Calu3 (cell line): ENCODE measurements at regions not wholly inside any gene's neighbourhood (a gene's known extent, or its start where the extent isn't known, plus 50 kb on each side); places are given as distances from the start of the nearest gene placed in this dataset.

ENCODE experiments used
- BruUV-seq: library from RNA; stranded (reverse); fragments of 400-500 nt; replicated peaks from 2 replicates; lab custom pipeline; 2021; lab: Mats Ljungman, UMichigan
- CTCF ChIA-PET: fragments of 300-600 bp; sonication (Branson Sonifier 250); formaldehyde crosslinking; loops from one replicate; lab custom pipeline; 2022; ENCODE audit warnings: antibody characterized with exemption; lab: Charles Lee
- DNase-seq: peaks from one replicate; pipeline ENCODE4 v3.0.0; 2022
- H3K27ac Mint-ChIP-seq: one replicate; pipeline ENCODE4 v1.8.0; 2022; ENCODE audit warnings: mixed read lengths; ENCODE audit not compliant: unreplicated experiment
- H3K27me3 Mint-ChIP-seq: one replicate; pipeline ENCODE4 v1.8.0; 2022; ENCODE audit warnings: mixed read lengths; ENCODE audit not compliant: unreplicated experiment
- H3K36me3 Mint-ChIP-seq: one replicate; pipeline ENCODE4 v1.8.0; 2022; ENCODE audit warnings: mild to moderate bottlenecking, moderate library complexity, mixed read lengths; ENCODE audit not compliant: insufficient read depth, unreplicated experiment
- H3K4me1 Mint-ChIP-seq: one replicate; pipeline ENCODE4 v1.8.0; 2022; ENCODE audit warnings: mild to moderate bottlenecking, low read depth, mixed read lengths; ENCODE audit not compliant: unreplicated experiment
- H3K4me3 Mint-ChIP-seq: one replicate; pipeline ENCODE4 v1.8.0; 2022; ENCODE audit warnings: mild to moderate bottlenecking, low read depth, moderate library complexity, mixed read lengths; ENCODE audit not compliant: unreplicated experiment
- H3K9me3 Mint-ChIP-seq: one replicate; pipeline ENCODE4 v1.8.0; 2022; ENCODE audit warnings: low read depth, mixed read lengths; ENCODE audit not compliant: unreplicated experiment
- CTCF ChIP-seq: fragments of 200-600 bp; IDR thresholded peaks from one replicate; pipeline ENCODE4 v1.8.0; 2022; ENCODE audit warnings: antibody characterized with exemption; ENCODE audit not compliant: unreplicated experiment
- intact Hi-C: fragments of 100-400 bp; cut with micrococcal nuclease; formaldehyde crosslinking; loops from one replicate; pipeline ENCODE4 v1.10.0; 2022; ENCODE audit not compliant: unreplicated experiment

GRCh38 chr3:111277226-111277625 is 205.6 kb downstream of the NECTIN3 start:
- no peak for DNase-seq
- Mint-ChIP-seq H3K9me3 (no peaks in the 10 kb centered on the region), H3K27me3 (no peaks in the 10 kb centered on the region), H3K36me3 (no peaks in the 10 kb centered on the region), H3K4me1 (peaks cover 9% of the 10 kb centered on the region), H3K4me3 (no peak overlapping the region), H3K27ac (no peak overlapping the region)
- no peak for TF ChIP-seq CTCF
- CTCF ChIA-PET, result no interaction called here
- intact Hi-C loops, result loop anchor here (2.0 kb wide), 2 partner anchors 52 to 62 kb away; no protein-coding TSS in a partner anchor
- no TSS peak for BruUV-seq

GRCh38 chr3:111278959-111279358 is 207.3 kb downstream of the NECTIN3 start:
- TF ChIP-seq CTCF, result no peak
- Mint-ChIP-seq H3K4me3 (no peak overlapping the region), H3K9me3 (no peaks in the 10 kb centered on the region), H3K27ac (no peak overlapping the region), H3K27me3 (no peaks in the 10 kb centered on the region), H3K4me1 (peaks cover 9% of the 10 kb centered on the region), H3K36me3 (no peaks in the 10 kb centered on the region)
- BruUV-seq, result no TSS peak
- CTCF ChIA-PET, result no interaction called here
- no peak for DNase-seq
- intact Hi-C loops, result no loop called here

GRCh38 chr3:111282024-111282423 is 210.4 kb downstream of the NECTIN3 start:
- Mint-ChIP-seq H3K4me1 (no peaks in the 10 kb centered on the region), H3K4me3 (no peak overlapping the region), H3K27ac (no peak overlapping the region), H3K9me3 (no peaks in the 10 kb centered on the region), H3K27me3 (no peaks in the 10 kb centered on the region), H3K36me3 (no peaks in the 10 kb centered on the region)
- CTCF ChIA-PET, result no interaction called here
- TF ChIP-seq CTCF, result no peak
- DNase-seq, result no peak
- no TSS peak for BruUV-seq
- intact Hi-C loops, result no loop called here

GRCh38 chr3:111283165-111283564 is 211.5 kb downstream of the NECTIN3 start:
- no peak for DNase-seq
- Mint-ChIP-seq H3K27ac (no peak overlapping the region), H3K27me3 (no peaks in the 10 kb centered on the region), H3K36me3 (no peaks in the 10 kb centered on the region), H3K9me3 (no peaks in the 10 kb centered on the region), H3K4me3 (no peak overlapping the region), H3K4me1 (no peaks in the 10 kb centered on the region)
- intact Hi-C loops, result no loop called here
- no TSS peak for BruUV-seq
- CTCF ChIA-PET, result no interaction called here
- no peak for TF ChIP-seq CTCF
